ENCODE measurements at regions not wholly inside any gene's neighbourhood (a gene's known extent, or its start where the extent isn't known, plus 50 kb on each side); places are given as distances from the start of the nearest gene placed in this dataset.
"Not testable (repeated sequence)": the region's sequence is repeated elsewhere in the genome, so short reads cannot be mapped to it uniquely, and the experiment has no call there.

DNA sequence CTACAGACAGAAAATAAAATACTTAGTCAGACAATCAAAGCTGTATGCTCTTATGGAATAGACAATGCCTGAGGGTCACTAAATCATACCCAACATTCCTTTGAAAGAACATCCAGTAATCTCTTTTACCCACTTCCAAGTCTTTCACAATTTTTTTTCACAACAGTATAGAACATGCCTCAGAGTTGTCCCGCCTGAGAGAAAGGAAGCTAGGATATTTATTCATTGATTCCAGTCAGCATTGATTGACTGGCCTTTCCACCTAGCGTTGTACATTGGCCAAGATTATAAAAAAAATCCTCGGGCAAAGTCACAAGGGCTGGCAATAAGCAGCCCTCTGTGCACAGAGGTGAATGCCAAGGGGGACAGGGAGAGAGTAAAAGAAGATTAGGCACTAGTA, 318.1 kb upstream of the PIK3R1 start:
- Histone ChIP-seq H3K9ac (no peak overlapping the region), H3K4me2 (no peak overlapping the region), H3K4me1 (peaks cover 5% of the 10 kb centered on the region), H3K9me3 (ENCODE audit: low read depth) (no peaks in the 10 kb centered on the region), H4K20me1 (ENCODE audit: low read depth) (no peaks in the 10 kb centered on the region), H3K4me3 (no peak overlapping the region), H3K79me2 (ENCODE audit: low read depth) (no peaks in the 10 kb centered on the region), H3K27ac (no peak overlapping the region), H2AFZ (replicated peaks) (no peak overlapping the region), H3K36me3 (no peaks in the 10 kb centered on the region), H3K27me3 (no peaks in the 10 kb centered on the region), H3F3A (ENCODE audit: low read depth) (no peaks in the 10 kb centered on the region)
- Mint-ChIP-seq H3K27me3 (ENCODE audit: insufficient read depth, low read depth) (no peaks in the 10 kb centered on the region), H3K4me1 (no peaks in the 10 kb centered on the region), H3K36me3 (no peaks in the 10 kb centered on the region), H3K9me3 (peaks cover 7% of the 10 kb centered on the region), H3K4me3 (no peak overlapping the region), H3K27ac (no peak overlapping the region)
- no peak for TF ChIP-seq EZH2 (IDR thresholded peaks at IDR 0.05)
- TF ChIP-seq CTCF (IDR thresholded peaks at IDR 0.05): no peak
- no peak for TF ChIP-seq EZH2phosphoT487 (IDR thresholded peaks at IDR 0.05)
- no peak for DNase-seq (ENCODE audit: low spot score)

DNA sequence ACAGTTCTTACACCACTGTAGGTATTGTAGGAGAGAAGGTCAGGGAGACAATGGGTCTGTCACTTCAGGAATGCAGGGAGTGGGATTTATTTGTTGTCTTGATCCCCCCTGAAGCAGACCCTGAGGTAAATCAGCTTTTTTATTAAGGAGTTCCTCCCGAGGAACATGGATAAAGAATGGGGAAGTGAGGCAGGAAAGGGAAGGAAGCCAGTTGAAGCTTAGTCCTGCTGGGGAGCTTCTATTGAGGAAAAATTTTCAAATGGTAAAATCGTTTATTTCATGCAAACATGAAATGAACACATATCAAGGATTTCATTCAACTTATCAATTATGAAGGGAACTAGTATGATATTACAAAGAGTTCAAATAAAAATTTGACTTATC, 318.6 kb upstream of the PIK3R1 start:
- H3K4me2 ChIP-seq: no peak overlapping the region
- H2AFZ ChIP-seq (replicated peaks): no peak overlapping the region
- H3K4me1 Mint-ChIP-seq: no peaks in the 10 kb centered on the region
- no peaks in the 10 kb centered on the region for H3K27me3 ChIP-seq
- peaks cover 5% of the 10 kb centered on the region for H3K4me1 ChIP-seq
- no peak overlapping the region for H3K4me3 Mint-ChIP-seq
- H3K27me3 Mint-ChIP-seq (ENCODE audit: insufficient read depth, low read depth): no peaks in the 10 kb centered on the region
- DNase-seq (ENCODE audit: low spot score): no peak
- H3K9me3 Mint-ChIP-seq: peaks cover 9% of the 10 kb centered on the region
- no peak overlapping the region for H3K9ac ChIP-seq
- no peak overlapping the region for H3K4me3 ChIP-seq
- H4K20me1 ChIP-seq (ENCODE audit: low read depth): no peaks in the 10 kb centered on the region
- no peaks in the 10 kb centered on the region for H3K79me2 ChIP-seq (ENCODE audit: low read depth)
- no peaks in the 10 kb centered on the region for H3F3A ChIP-seq (ENCODE audit: low read depth)
- H3K9me3 ChIP-seq (ENCODE audit: low read depth): no peaks in the 10 kb centered on the region
- no peaks in the 10 kb centered on the region for H3K36me3 ChIP-seq
- no peaks in the 10 kb centered on the region for H3K36me3 Mint-ChIP-seq
- TF ChIP-seq EZH2phosphoT487 (IDR thresholded peaks at IDR 0.05) (no peak), CTCF (IDR thresholded peaks at IDR 0.05) (no peak), EZH2 (IDR thresholded peaks at IDR 0.05) (no peak)
- H3K27ac Mint-ChIP-seq: no peak overlapping the region
- no peak overlapping the region for H3K27ac ChIP-seq

- Mint-ChIP-seq H3K36me3 (no peaks in the 10 kb centered on the region), H3K4me3 (no peak overlapping the region), H3K27me3 (ENCODE audit: insufficient read depth, low read depth) (no peaks in the 10 kb centered on the region), H3K27ac (no peak overlapping the region), H3K4me1 (no peaks in the 10 kb centered on the region), H3K9me3 (peaks cover 12% of the 10 kb centered on the region)
- H3K4me1 ChIP-seq: peaks cover 5% of the 10 kb centered on the region
- no peak overlapping the region for H3K4me2 ChIP-seq
- no peak for DNase-seq (ENCODE audit: low spot score)
- H3K27me3 ChIP-seq: no peaks in the 10 kb centered on the region
- no peaks in the 10 kb centered on the region for H4K20me1 ChIP-seq (ENCODE audit: low read depth)
- no peak overlapping the region for H3K4me3 ChIP-seq
- no peaks in the 10 kb centered on the region for H3F3A ChIP-seq (ENCODE audit: low read depth)
- H2AFZ ChIP-seq (replicated peaks): no peak overlapping the region
- no peaks in the 10 kb centered on the region for H3K9me3 ChIP-seq (ENCODE audit: low read depth)
- no peaks in the 10 kb centered on the region for H3K79me2 ChIP-seq (ENCODE audit: low read depth)
- TF ChIP-seq CTCF (IDR thresholded peaks at IDR 0.05): no peak
- no peak for TF ChIP-seq EZH2phosphoT487 (IDR thresholded peaks at IDR 0.05)
- TF ChIP-seq EZH2 (IDR thresholded peaks at IDR 0.05): no peak
- H3K36me3 ChIP-seq: no peaks in the 10 kb centered on the region
- H3K27ac ChIP-seq: no peak overlapping the region
- no peak overlapping the region for H3K9ac ChIP-seq
Measured at GRCh38 chr5:67896311-67896929, 319.1 kb upstream of the PIK3R1 start.

GRCh38 chr5:67889870-67890269, 325.7 kb upstream of the PIK3R1 start:
- not testable (repeated sequence) for H2AFZ ChIP-seq (replicated peaks); H3K4me3 ChIP-seq; H3K27ac ChIP-seq; H3K9me3 Mint-ChIP-seq; H3K9ac ChIP-seq; H3K4me3 Mint-ChIP-seq; H3K9me3 ChIP-seq (ENCODE audit: low read depth); H3F3A ChIP-seq (ENCODE audit: low read depth); DNase-seq (ENCODE audit: low spot score); H3K79me2 ChIP-seq (ENCODE audit: low read depth); H3K27me3 Mint-ChIP-seq (ENCODE audit: insufficient read depth, low read depth); H4K20me1 ChIP-seq (ENCODE audit: low read depth); H3K4me2 ChIP-seq; H3K4me1 Mint-ChIP-seq; H3K36me3 Mint-ChIP-seq; H3K27ac Mint-ChIP-seq; H3K36me3 ChIP-seq; H3K27me3 ChIP-seq
- H3K4me1 ChIP-seq: peaks cover 11% of the 10 kb centered on the region

Data from neural progenitor cell (in vitro differentiated cells).